HG03460 (cell line): ENCODE measurements at regions not wholly inside any gene's neighbourhood (a gene's known extent, or its start where the extent isn't known, plus 50 kb on each side); places are given as distances from the start of the nearest gene placed in this dataset.
"Not testable (repeated sequence)": the region's sequence is repeated elsewhere in the genome, so short reads cannot be mapped to it uniquely, and the experiment has no call there.

Source experiments
- ATAC-seq: cut with Tn5 transposase; IDR thresholded peaks from one replicate; pipeline ENCODE4 v1.9.1; 2021; ENCODE audit not compliant: unreplicated experiment

DNA sequence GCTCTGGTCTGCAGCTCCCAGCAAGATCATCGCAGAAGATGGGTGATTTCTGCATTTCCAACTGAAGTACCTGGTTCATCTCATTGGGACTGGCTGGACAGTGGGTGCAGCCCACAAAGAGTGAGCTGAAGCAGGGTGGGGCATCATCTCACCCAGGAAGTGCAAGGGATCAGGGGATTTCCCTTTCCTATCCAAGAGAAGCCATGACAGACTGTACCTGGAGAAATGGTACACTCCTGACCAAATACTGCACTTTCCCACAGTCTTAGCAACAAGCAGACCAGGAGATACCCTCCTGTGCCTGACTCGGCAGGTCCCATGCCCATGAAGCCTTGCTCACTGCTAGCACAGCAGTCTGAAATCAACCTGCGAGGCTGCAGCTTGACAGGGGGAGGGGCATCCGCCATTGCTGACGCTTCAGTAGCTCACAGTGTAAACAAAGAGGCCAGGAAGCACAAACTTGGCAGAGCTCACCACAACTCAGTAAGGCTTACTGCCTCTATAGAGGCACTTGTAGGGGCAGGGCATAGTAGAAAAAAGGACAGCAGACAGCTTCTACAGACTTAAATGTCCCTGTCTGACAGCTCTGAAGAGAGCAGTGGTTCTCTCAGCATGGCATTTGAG, 60.5 kb downstream of the AREG start:
- not testable (repeated sequence) for ATAC-seq

DNA sequence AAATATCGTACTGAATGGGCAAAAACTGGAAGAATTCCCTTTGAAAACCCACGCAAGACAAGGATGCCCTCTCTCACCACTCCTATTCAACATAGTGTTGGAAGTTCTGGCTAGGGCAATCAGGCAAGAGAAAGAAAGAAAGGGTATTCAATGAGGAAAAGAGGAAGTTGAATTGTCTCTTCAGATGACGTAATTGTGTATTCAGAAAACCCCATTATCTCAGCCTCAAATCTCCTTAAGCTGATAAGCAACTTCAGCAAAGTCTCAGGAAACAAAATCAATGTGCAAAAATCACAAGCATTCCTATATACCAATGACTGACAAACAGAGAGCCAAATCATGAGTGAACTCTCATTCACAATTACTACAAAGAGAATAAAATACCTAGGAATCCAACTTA, 64.4 kb downstream of the AREG start:
- ATAC-seq = not testable (repeated sequence)

DNA sequence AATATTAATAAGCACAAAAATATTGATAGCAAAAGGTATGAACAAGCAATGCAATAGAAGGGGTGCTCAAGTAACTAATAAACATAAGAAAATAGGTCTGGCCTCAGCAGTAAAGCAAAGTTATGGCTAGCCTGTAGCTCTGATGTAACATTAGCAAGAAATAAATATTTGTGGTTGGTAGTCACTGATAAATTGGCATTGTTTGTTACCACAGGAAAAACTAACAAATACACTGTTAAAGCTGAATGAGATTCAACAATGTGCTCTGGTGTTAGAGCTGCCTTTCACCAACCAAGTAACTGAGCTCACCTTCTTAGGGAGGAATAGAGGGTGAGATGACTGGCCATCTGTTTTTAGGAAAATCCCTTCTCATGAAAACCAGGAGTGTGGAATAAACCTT, 71.4 kb downstream of the AREG start:
- ATAC-seq = no peak

DNA sequence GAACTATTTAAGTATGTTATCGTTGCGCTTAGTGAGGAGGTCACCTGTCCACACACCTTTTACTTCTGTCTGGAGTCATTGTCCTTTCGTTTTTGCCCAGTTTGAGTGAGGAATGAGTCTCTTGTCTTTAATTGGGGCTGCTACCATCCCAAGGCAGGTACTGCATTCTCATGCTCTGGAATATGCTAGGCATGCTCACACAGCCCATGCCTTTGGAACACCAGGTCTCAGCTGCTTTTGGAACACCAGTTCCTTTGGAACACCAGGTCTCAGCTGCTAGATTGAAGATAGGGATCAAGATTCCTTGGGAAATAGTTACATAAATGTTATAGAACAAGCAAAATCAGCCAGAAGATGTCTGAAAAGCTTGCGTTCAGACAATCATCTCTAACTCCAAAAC, 73.1 kb downstream of the AREG start:
- no peak for ATAC-seq

DNA sequence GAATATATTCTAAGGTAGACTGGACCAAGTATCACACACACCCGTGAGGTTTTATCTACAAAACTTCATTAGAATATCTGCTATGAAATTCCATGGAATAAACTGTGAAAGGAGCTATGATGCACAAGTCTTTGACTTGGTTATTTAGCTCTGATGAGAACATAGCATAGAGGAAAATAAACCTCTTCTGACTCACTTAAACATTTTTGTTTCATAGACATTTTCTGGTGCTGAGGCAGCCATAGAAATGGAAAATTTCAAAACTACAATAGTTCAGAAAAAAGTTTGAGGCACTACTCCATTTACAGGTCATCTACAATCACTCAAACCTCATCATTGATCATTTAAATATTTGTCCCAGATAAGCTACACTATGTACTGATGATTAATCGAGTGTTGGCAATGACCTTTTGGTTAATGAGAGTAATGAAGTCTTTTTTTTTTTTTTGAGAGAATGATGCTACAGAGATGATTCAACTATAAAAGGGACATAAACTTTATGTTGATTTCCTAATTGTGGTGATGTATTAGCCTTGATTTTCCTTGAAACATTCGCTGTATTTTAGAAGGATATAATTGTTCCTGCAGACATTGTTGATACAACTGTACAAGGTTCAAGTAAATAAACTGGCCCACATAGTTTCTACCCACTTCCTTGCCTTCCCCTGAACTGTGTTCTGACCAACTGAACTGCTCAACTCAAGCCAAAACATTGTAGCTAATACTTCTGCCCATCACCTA, 77.5 kb downstream of the AREG start:
- ATAC-seq = no peak

DNA sequence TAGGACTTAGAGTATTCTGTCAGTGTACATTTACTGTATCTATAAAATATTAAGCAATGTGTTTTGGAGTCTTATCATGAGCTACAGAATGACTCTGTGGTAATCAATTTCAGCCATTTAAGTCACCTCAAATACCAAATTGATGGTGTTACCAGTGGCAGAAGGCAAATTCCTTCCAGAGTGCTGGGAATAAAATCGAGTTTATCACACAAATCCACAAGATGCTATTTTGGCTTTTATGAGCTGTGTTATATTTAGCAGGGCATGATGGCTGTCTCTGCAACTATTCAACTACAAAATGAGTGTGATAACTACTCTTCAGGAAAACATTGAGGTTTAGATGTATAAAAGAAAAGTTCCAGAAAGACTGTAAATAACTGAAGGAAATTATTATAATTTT, 78.2 kb downstream of the AREG start:
- no peak for ATAC-seq

DNA sequence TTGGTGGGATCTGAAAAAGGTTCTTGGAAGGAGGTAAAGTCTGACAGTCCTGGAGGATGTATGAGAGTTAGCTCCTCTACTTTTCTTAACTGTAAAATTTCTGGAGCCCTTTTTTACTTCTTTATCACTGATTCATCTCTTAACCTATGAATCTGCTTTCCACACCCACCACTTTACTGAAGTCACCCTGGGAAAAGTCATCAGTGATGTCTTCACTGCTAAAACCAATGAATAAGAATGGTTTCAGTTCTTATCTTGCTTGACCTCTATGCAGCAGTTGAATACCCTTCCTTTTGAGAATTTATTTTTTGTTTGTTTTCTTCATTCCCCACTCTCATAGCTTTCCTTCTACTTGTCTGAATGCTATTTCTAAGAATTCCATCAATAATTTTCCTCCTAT, 80.0 kb downstream of the AREG start:
- ATAC-seq = no peak

DNA sequence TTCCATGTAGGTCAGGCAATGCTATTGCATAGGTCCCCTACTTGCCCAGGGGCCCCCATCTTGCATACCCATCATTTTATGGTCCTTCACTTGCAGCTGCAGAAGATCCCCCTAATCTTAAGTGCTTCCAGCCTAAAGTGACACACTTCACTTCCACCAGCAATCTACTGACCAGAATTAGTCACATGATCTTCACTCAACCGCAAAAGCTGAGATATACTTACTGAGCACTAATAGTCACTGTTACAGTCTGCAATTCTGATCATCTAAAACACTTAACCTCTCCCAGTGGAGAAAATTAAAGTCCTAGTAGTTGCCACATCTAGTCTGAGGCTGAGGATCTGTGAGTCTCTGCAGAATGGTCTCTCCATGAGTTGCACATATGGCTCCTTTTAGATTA, 82.1 kb downstream of the AREG start:
- no peak for ATAC-seq

DNA sequence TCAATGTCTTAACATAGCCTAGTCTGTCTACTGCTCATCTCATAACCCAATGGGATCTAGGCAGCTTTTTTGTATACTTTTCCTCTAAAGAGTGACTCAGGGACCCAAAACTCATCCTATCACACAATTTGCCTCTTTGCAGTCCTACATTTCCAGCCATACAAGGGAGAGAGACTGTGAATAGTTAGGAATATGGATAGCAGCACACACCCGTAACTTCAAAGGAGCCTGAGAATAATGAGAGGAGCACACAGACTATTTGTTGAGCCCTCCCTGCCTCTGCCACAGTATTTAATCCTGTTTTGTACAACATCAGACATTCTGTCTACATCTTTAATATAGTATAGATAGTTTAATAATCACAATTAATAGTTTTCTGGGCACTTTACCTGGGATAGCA, 83.2 kb downstream of the AREG start:
- ATAC-seq = no peak

DNA sequence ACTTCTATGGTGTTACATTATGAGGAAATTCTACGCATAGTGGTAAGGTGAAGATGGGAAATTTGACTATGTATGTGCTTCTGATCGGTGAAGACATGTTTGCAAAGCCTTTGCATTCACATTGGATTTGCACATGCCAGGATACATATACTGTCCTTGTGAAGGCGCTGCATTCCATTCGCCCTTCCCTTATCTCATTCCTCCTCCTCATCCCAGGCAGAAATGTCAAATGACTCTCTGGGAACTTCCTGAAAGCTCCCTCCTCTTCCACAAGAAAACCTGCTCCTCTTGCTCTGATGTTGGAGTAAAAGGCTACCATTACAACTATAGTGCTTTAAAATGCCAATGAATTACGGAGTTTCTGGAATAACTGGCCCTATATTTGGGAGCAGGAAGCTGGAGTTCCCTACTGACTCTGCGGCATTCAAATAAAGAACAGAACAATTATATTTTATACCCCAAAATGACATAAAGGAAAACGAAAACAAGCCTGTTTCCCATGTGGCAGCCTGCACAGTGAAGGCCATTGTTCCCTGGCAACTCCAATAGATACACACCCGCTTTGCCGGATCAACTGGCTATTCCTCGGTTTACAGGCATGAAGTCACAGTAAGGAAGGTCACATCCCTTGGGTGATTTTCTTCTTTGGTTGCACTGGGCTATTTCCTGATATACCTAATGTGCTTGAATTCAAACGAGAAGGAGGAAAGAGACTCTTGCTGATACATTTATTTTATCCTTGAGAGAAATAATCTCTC, 84.5 kb downstream of the AREG start:
- ATAC-seq = no peak

DNA sequence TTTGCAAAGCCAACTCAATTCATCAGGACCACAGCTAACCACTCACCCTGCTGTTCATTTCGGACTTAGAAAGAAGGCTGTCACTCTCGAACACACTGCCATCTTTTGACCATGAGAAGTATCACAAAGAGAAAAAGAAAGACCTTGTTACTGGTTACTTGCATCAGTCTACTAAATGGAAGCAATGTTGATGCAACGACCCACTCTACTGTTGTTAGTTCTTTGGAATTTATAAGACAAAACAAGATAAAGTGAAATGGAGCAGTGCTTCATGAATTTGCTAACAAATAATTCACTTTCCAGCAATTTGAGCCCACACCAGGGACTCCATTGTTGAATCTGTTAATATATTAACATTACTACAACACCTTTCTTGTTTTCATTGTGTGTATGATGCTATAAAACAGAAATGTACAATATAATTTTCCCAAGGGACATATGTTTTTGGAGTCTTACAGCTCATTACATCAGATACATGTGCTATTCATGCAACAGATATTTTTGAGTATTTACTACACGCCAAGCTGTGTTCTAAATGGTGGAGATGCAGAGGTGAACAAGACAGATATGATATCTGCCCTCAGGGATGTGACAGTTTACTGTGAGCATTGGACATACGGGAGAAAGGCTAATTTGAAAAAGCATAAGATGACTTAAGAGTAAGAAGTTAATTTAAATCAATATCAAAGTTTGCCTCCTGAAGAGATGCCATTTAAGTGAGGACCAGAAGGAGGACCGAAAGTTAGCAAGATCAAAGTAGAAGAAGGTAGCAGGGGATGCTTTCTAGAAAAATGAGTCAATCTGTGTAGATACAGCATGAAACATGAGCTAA, 87.2 kb downstream of the AREG start:
- ATAC-seq = peak; percentile 90

DNA sequence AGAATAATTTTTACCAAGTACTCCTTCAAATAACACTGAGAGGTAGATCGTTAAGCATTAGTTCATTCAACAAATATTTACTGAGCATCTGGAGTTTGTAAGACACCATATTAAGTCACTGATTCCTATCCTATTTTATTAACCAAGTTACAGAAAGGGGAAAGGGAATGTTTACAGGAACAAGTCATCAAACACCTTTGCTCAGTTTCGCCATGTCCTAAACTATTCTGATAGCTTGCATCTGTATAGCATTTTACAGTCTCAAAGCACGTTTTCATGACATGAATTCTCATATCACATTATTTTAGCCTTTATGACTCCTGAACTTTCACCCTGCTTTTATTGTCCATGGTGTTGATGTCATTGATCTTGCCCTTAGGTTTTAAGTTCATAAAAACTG, 89.2 kb downstream of the AREG start:
- no peak for ATAC-seq

DNA sequence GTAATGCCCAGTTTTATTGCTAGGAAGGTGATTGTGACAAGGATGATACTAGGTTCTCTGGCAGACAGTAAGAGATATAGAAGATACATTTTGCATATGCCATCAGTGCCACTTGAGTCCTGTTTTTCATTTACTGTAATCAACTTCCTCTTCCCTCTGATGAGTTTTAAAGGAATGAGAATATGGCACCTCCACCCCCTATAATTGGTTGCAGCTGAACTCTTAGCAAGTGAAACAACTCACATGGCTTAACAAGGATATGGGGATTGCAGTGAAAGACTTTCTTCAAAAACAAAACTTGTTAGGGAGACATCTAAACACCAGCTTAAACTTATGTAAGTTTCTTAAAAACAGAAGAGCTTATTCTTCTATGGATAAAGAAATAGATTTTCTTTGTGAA, 90.0 kb downstream of the AREG start:
- ATAC-seq = no peak

DNA sequence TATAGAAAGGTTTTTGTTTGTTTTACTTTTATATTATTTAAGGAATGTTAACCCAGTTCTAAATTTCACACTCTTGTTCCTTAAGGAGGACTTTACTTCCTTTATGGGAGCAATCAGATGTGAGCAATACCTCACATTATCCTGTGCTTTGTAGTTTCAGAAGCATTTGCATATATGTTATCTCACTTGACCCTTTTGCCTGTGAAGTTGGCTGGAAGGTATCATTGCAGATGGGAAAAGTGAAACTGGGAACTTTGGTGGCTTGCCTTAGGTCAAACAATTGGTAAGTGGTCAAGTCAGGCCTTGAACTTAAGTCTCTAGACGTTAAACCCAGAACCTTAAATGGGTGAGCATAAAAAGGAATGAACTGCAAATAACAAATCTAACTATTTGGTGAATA, 90.6 kb downstream of the AREG start:
- ATAC-seq = no peak

DNA sequence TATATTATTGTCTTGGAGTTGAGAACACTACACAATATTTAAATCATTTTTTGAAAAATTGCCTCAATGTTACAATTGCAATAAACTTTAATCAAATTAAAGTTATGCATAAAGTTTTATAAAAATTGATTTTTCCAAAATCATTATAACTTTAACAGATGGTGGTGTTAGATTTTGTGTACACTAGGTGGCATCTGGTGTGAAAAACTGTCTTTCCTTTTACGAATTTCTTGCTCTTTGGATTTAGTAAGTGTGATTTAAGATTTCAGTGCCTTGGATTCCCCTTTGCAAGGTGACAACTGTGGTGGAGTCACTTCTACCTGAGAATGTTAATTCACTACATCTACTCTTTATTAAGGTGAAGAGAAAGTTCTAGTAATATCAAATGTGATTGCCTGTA, 91.6 kb downstream of the AREG start:
- no peak for ATAC-seq

DNA sequence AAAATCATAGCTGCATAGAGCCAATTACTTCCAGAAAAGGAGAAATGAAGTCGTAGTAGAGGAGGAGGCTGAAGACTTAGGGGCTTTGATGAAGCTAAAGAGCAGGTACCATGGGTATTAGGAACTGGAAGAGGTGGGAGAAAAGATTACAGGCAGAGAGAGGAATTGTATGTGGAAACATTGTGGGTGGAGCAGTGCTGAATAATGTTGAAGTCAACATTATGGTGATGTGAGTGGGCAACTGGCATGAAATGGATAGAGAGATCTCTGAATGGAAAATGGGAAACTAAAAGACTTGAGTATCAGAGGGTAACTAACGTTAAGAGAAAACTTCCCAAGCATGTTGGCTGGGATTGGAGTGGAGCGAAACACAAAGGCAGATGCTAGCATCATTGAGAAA, 92.5 kb downstream of the AREG start:
- no peak for ATAC-seq

DNA sequence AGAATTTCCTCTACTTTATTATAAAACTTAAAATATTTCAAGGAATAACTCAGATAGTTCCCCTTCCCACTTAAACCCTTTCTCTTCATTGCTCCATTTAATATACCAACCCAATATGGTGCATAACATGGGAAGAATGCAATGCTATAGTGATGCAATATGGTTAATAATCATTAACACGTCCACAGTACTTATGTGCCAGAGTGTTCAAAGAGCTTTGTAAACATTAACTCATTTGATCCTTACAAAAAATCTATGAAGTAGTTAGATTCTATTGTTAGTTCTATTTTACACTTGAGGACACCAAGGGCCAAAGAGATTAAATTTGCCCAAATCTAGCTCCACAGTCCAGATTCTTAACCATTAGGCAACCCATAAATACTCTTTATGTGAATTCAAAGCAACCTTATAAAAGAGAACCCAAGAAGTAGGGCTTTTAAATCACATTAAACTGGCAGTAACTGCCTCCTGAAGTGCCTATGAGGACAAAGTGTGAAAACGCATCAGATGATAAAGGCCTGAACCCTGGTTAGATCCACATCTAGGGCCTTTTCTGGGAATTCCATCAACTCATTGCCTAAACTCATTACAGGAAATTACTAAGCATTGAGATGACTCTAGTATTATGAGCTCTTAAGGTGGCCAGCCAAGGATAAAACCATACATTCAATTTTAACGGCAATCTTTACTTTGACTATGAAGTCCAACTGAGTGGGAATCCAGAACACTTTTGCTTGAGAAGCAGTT, 94.3 kb downstream of the AREG start:
- peak; percentile 39 for ATAC-seq

DNA sequence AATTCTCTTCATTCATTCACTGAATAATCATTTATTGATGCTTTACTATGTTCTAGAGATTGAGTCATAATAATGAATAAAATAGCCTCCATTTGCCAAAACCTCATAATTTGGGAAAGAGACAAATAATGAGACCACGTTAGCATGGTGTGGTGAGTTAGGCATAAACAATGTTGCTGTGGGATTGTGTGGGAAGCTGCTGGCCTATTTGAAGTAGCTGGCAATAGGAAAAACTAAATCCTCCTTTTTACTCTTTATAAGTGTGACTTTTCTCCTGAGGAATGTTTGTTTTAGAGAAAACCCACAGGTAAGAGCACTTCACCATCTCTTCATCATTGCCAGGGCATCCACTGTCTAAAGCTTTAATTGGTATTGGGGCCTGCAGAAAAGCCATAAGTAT, 95.3 kb downstream of the AREG start:
- no peak for ATAC-seq

DNA sequence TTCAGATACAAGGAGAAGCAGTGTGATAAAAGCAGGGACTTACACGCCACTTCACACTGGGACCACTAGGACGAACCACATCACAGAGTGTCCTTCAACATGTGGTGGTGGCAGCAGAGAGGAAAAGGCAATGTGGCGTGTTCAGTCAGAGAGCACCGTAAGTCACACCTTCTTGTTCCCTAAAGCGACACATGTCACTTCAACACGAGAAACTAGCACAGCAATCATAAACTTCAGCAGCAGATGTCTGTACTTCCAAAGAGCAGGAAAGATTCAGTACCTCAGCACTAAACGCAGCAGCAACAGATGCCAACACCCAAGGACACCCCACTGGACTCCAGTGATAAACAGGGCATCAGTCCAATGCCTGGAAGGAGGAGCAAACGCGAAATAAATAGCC, 96.7 kb downstream of the AREG start:
- ATAC-seq = no peak

DNA sequence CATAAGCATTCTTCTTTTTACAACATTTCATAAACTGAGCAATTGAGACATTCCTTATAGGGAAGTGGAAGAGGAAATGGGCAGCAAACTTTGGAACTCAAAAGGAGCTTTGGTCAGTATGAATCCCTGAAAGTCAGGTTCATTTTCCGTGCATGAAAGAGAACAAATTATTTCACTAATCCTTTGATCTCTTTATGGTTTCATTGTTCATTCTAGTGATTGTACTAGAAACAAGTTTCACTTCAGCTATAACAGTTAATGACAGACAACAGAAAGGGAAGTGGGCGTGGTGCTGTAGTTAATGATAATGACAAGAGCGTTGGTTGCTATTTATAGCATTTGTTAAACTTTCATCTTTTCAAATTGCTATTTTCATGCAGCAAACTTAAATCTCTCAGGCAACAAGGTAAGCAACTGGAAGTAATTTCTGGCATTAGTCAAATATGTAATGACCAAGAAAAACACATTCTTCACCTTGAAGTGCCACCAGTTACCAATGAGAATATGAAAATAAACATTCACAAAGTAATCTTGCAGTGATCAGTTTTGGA, 98.4 kb downstream of the AREG start:
- peak; percentile 95 for ATAC-seq
